ENCODE measurements at regions not wholly inside any gene's neighbourhood (a gene's known extent, or its start where the extent isn't known, plus 50 kb on each side); places are given as distances from the start of the nearest gene placed in this dataset.

- Histone ChIP-seq H3K27me3 (ENCODE audit: insufficient read depth, low read length) (no peaks in the 10 kb centered on the region), H3K9ac (ENCODE audit: low read length) (no peak overlapping the region), H3K9me3 (ENCODE audit: low read length) (no peaks in the 10 kb centered on the region), H3K27ac (ENCODE audit: low read depth, low read length, poor library complexity, severe bottlenecking) (no peak overlapping the region), H3K4me1 (ENCODE audit: insufficient read depth, low read length, severe bottlenecking) (no peaks in the 10 kb centered on the region), H4K20me1 (ENCODE audit: insufficient read depth, low read length) (no peaks in the 10 kb centered on the region), H3K4me3 (ENCODE audit: low read depth, low read length, poor library complexity, severe bottlenecking) (no peak overlapping the region), H2AFZ (ENCODE audit: low read length) (no peak overlapping the region), H3K9me2 (ENCODE audit: low read depth, low read length) (no peaks in the 10 kb centered on the region), H3K79me2 (ENCODE audit: insufficient read depth, low read length) (no peaks in the 10 kb centered on the region), H3F3A (ENCODE audit: insufficient read depth, low read length) (no peaks in the 10 kb centered on the region), H3K36me3 (ENCODE audit: insufficient read depth, low read length) (no peaks in the 10 kb centered on the region), H3K4me2 (ENCODE audit: low read length) (no peak overlapping the region)
- TF ChIP-seq CTCF (IDR thresholded peaks at IDR 0.05; ENCODE audit: low read length) (no peak), EZH2 (IDR thresholded peaks at IDR 0.05; ENCODE audit: borderline replicate concordance, low read length) (no peak)
These were observed 473.5 kb upstream of the SPTLC3 start for GRCh38 chr20:12535316-12535715.

- Histone ChIP-seq H3K4me1 (ENCODE audit: insufficient read depth, low read length, severe bottlenecking) (no peaks in the 10 kb centered on the region), H3K9me3 (ENCODE audit: low read length) (no peaks in the 10 kb centered on the region), H3K79me2 (ENCODE audit: insufficient read depth, low read length) (no peaks in the 10 kb centered on the region), H3K4me2 (ENCODE audit: low read length) (no peak overlapping the region), H3K9me2 (ENCODE audit: low read depth, low read length) (no peaks in the 10 kb centered on the region), H4K20me1 (ENCODE audit: insufficient read depth, low read length) (no peaks in the 10 kb centered on the region), H2AFZ (ENCODE audit: low read length) (no peak overlapping the region), H3F3A (ENCODE audit: insufficient read depth, low read length) (no peaks in the 10 kb centered on the region), H3K27me3 (ENCODE audit: insufficient read depth, low read length) (no peaks in the 10 kb centered on the region), H3K27ac (ENCODE audit: low read depth, low read length, poor library complexity, severe bottlenecking) (no peak overlapping the region), H3K36me3 (ENCODE audit: insufficient read depth, low read length) (no peaks in the 10 kb centered on the region), H3K4me3 (ENCODE audit: low read depth, low read length, poor library complexity, severe bottlenecking) (no peak overlapping the region), H3K9ac (ENCODE audit: low read length) (no peak overlapping the region)
- TF ChIP-seq CTCF (IDR thresholded peaks at IDR 0.05; ENCODE audit: low read length) (no peak), EZH2 (IDR thresholded peaks at IDR 0.05; ENCODE audit: borderline replicate concordance, low read length) (no peak)
These were observed 473.0 kb upstream of the SPTLC3 start for GRCh38 chr20:12535770-12536169.

GRCh38 chr20:12554426-12554825, 454.3 kb upstream of the SPTLC3 start:
- Histone ChIP-seq H3K79me2 (ENCODE audit: insufficient read depth, low read length) (no peaks in the 10 kb centered on the region), H3K27ac (ENCODE audit: low read depth, low read length, poor library complexity, severe bottlenecking) (no peak overlapping the region), H3F3A (ENCODE audit: insufficient read depth, low read length) (no peaks in the 10 kb centered on the region), H2AFZ (ENCODE audit: low read length) (no peak overlapping the region), H3K4me3 (ENCODE audit: low read depth, low read length, poor library complexity, severe bottlenecking) (no peak overlapping the region), H3K9ac (ENCODE audit: low read length) (no peak overlapping the region), H3K9me2 (ENCODE audit: low read depth, low read length) (no peaks in the 10 kb centered on the region), H3K9me3 (ENCODE audit: low read length) (no peaks in the 10 kb centered on the region), H3K27me3 (ENCODE audit: insufficient read depth, low read length) (no peaks in the 10 kb centered on the region), H3K36me3 (ENCODE audit: insufficient read depth, low read length) (no peaks in the 10 kb centered on the region), H3K4me1 (ENCODE audit: insufficient read depth, low read length, severe bottlenecking) (no peaks in the 10 kb centered on the region), H4K20me1 (ENCODE audit: insufficient read depth, low read length) (no peaks in the 10 kb centered on the region), H3K4me2 (ENCODE audit: low read length) (no peak overlapping the region)
- no peak for TF ChIP-seq EZH2 (IDR thresholded peaks at IDR 0.05; ENCODE audit: borderline replicate concordance, low read length)
- TF ChIP-seq CTCF (IDR thresholded peaks at IDR 0.05; ENCODE audit: low read length), result no peak
